LNCaP clone FGC (cell line): ENCODE measurements at regions not wholly inside any gene's neighbourhood (a gene's known extent, or its start where the extent isn't known, plus 50 kb on each side); places are given as distances from the start of the nearest gene placed in this dataset.

Source experiments
- DNase-seq: peaks from one replicate; pipeline ENCODE4 v3.0.0-alpha.2; 2011; ENCODE audit warnings: low read depth
- H3K4me3 ChIP-seq: 2 replicates; pipeline ENCODE4 v1.5.1; 2011; ENCODE audit warnings: mild to moderate bottlenecking, low read depth, low read length, control low read depth
- CTCF ChIP-seq: IDR thresholded peaks from 2 replicates; pipeline ENCODE4 v1.5.1; 2012; ENCODE audit warnings: mild to moderate bottlenecking; ENCODE audit not compliant: control insufficient read depth, insufficient read depth; ENCODE audit errors: extremely low read depth

GRCh38 chr6:47917811-47918210 is 136.0 kb downstream of the OPN5 start:
- no peak for DNase-seq
- TF ChIP-seq CTCF: no peak
- H3K4me3 ChIP-seq: no peak overlapping the region

GRCh38 chr6:47917202-47917601 is 135.4 kb downstream of the OPN5 start:
- no peak for DNase-seq
- H3K4me3 ChIP-seq: no peak overlapping the region
- TF ChIP-seq CTCF: no peak

GRCh38 chr6:47915017-47915416 is 133.2 kb downstream of the OPN5 start:
- TF ChIP-seq CTCF: no peak
- peak; percentile 25 for DNase-seq
- no peak overlapping the region for H3K4me3 ChIP-seq

GRCh38 chr6:47908271-47908670 is 126.4 kb downstream of the OPN5 start:
- H3K4me3 ChIP-seq: no peak overlapping the region
- TF ChIP-seq CTCF: no peak
- no peak for DNase-seq

GRCh38 chr6:47905717-47906116 is 123.9 kb downstream of the OPN5 start:
- DNase-seq: no peak
- no peak overlapping the region for H3K4me3 ChIP-seq
- TF ChIP-seq CTCF: no peak

GRCh38 chr6:47897247-47897646 is 115.4 kb downstream of the OPN5 start:
- no peak overlapping the region for H3K4me3 ChIP-seq
- TF ChIP-seq CTCF: no peak
- no peak for DNase-seq

- no peak overlapping the region for H3K4me3 ChIP-seq
- no peak for DNase-seq
- no peak for TF ChIP-seq CTCF
Measured at GRCh38 chr6:47890326-47890875, 108.6 kb downstream of the OPN5 start.
